ENCODE measurements at regions not wholly inside any gene's neighbourhood (a gene's known extent, or its start where the extent isn't known, plus 50 kb on each side); places are given as distances from the start of the nearest gene placed in this dataset.

DNA sequence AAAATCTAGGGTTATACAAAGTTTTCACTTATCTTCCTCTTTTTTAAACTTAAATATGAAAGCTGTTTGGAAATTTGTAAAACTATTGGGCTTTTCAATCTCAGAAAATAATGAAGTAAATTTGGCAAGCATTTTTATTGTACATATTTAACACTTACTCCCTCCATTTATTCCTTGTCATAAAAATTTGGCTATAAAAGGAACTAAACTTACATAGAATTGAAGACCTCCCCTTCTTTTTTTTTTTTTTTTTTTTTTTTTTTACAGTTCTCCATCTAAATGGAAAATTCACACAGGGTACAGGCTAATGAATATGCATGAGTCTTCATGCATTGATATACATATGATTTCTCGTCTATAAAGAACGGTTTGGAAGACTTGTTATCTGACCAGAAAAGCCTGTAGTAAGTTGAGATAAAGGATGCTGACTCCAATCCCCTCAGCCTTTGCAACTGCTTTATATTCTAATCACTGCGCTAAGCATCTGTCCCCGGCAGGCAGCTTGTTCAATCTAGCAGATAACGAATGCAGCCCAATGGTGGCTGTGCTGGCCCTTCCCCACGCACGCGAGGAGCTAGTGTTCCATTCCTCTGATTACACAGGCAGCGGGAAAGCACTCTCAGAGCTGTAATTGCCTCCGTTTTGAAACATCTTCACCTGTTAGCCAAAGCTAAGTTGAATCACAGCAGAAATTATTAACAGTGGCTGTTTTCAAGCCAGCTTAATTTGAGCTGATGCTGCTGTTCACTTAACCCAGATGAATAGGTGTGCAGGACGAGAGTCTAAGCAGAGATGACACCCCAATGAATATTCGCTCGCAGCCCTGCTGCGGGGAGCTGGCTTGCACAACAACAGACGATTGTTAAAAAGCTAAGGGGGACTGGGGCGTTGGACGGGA is 453.8 kb upstream of the ZNF608 start:
- DNase-seq (ENCODE audit: low read depth in 2 of 3, low spot score in 2 of 3): no peak

DNA sequence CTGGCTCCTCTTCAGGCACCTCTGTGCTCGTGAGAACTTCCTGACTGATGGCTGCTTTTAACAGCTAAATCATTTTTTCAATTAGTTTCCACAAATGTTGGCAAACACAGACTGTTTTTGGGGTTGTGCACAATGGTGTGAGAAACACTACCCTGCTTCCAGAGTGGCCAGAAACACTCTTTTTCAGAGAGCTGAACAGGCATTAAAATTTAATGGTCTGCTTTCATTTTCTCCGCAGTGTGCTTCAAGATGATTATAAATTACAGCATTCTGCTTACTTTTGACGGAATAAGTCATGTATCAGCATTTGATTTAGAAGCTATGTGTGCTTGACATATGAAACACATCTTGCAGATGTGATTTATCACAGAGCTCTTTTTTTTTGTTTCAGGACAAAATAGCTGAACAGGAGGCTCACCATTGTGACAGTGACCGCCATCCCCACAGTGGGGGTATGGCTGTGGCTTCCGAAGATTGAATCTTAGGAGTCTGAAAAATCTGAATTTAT is 454.5 kb upstream of the ZNF608 start:
- no peak for DNase-seq (ENCODE audit: low read depth in 2 of 3, low spot score in 2 of 3)

DNA sequence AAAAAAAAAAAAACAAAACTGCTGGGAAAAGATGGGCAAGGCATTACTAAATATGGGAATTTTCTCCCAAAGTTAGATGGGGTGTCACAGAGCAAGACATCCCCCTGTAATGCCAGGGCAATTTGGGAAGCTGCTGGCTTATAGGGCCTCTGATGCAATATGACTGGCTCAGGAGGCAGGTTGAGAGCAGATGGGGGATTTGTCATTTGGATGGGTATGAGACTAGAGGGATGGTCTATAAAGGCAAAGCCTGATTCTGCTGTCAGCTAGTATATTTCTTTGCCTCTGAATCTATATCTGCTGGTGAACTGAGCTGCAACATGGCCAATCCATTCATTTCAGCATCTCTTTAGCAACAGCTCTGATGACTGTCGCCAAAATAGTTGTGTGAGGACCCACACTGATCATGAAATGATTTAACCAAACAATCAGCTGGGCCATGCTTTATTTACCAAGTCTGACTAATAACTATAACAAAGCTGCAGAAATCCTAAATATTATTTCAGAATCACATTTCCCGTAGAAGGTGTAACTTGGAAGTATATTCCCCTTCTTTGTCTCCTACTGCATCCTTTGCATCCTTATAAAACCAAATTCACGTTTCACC is 455.1 kb upstream of the ZNF608 start:
- DNase-seq (ENCODE audit: low read depth in 2 of 3, low spot score in 2 of 3): no peak

DNA sequence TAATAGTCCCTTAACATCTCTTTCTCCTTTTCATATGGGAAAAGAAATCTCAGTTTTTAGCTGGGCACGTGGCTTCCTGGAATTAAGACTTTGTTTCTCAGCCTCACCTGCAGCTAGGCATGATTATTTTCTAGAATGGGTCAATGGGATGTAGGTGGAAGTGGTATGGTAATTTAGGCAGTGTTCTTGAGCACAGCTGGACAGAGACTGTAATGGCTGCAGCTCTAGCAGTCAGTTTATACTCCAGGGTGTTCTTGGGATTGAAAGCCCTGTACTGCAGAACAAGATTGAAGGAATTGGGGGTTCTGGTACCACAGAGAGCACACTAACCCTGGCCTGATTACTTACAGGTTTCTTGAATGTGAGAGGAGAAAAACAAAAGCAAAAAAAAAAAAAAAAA is 455.9 kb upstream of the ZNF608 start:
- no peak for DNase-seq (ENCODE audit: low read depth in 2 of 3, low spot score in 2 of 3)

DNA sequence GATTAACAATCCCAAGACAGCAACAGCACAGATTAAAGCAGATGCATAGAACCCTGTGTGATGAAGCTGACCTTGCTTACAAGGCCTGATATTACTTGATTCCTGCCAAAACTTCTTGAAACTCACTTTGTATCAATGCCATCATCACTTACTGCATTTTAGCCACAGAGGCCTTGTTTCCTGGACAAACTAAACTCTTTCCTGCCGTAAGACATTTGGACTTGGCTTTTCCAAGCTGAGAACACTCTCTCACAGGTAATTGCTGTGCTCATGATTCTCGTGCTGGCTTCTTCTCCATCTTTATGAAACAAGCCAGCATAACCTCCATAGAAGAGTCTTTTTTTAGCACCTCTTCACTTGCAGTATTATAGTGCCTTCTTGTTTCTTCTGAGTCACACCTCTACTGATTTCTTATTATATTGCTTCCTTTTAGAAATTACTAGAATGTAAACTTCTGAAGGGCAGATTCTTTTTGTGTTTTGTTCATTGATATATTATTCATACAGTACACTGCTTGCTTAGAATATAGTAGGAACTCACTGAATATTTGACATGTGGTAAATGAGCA is 456.5 kb upstream of the ZNF608 start:
- no peak for DNase-seq (ENCODE audit: low read depth in 2 of 3, low spot score in 2 of 3)

DNA sequence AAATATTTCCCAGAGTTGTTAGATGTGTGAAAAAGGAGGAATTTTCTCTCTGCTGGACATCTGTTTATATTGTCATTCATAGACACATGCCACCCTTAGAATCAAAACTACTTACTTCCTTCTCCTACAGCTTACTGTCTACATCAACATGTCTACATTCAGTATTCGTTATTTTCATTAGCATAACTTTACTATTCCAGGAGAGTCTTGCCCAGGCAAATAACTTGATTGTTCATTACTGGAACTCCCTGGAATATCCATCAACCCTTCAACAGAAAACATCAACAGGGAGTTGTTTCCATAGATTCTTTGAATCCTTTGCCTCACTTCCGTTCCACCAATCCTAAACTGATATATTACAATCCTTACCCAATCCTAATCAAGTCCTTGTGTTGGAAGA is 457.5 kb upstream of the ZNF608 start:
- DNase-seq (ENCODE audit: low read depth in 2 of 3, low spot score in 2 of 3): no peak

DNA sequence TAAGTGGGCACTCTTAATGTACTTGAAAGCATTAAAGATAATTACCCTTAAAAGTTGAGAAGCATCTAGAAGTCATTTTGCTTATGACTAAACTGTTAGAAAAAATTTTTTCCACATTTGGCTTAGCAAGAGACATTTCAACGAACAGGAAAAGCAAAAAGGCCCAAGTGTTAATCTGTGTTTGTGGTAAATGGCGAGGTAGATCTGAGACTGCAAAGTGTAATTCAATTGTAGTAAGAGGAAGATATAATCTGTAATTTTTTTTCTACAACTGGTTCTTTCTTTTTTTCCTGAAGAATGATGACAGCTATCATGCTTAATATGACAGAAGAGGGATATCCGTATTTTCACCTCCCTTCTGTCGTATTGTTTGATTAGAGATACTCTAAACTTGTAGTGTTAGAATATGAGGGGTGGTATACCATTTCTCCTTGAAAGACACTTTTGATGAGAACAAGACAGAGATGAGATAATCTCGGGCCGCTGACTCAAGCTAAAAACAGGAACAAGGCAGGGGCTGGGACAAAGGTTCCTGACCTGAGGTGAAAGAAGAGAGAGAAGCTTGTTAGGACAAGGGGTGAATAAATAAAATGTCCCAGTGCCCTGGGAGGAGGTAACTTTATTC is 459.3 kb upstream of the ZNF608 start:
- no peak for DNase-seq (ENCODE audit: low read depth in 2 of 3, low spot score in 2 of 3)

DNA sequence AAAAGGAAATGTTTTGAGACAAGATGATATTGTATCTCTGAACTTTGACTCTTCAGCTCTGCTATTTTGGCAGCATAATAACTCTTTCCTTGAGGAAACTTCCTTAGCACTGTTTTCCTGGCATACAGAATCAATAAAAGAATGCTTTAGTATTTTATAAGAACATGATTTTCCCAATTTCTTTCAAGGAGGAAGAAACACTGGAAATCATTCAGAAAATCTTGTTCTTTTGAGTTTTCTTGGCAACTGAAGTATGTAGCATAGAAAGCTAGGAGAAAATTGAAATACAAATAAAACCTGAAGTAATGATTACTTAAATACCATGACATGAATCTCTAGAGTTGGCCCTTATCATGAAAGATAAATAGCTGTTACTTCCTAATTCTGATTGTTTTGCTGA is 461.4 kb upstream of the ZNF608 start:
- no peak for DNase-seq (ENCODE audit: low read depth in 2 of 3, low spot score in 2 of 3)

DNA sequence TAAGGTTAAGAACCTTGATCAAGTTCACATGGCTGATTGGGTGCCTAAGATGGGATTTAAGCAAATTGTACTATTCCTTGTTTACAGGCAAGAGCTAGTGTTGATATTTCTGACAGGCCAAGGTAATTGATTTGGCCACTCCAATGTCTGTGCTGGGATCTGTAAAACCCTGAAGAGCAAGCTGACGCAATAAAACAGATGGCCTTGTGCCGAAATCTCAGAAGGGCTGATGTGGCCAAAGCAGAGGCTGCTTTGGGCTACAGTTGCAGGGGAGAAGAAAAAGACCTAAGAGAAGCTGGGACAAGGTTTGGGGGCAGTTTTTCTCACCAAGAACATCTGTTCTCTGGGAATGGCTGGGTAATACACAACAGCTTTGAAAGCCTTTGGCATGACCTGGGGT is 463.2 kb upstream of the ZNF608 start:
- DNase-seq (ENCODE audit: low read depth in 2 of 3, low spot score in 2 of 3): no peak

DNA sequence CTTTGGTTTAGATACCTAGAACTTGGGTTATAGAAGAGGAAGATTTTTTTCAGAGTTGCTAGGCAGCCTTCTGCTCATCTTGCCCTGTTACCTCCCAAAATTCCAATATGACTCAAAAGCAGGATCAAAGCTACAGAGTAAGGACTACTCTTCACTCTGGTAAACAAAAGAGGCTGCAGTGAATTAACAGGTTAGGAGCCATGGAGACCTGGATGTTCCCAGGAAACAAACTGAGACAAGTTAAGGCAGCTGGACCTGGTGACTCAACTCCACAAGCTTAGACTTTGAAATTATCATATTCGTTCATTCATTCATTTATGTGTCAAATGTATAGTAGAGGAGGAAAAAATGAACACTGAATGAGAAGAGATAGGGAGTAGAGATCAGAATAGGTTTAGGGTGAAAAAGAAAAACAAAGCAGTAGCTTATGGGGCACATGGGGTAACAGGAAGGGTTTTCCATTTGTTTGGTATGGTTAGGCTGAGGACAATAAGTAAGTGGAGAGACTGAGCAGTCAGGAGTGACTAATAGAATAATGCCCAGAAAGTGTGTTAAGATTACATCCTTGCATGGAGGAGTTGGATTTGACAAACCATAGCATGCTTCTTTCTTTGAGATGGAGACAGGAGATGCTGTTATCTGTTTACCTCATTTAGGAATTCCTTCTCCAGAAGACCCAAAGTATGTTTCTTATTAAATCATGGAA is 464.0 kb upstream of the ZNF608 start:
- no peak for DNase-seq (ENCODE audit: low read depth in 2 of 3, low spot score in 2 of 3)

DNA sequence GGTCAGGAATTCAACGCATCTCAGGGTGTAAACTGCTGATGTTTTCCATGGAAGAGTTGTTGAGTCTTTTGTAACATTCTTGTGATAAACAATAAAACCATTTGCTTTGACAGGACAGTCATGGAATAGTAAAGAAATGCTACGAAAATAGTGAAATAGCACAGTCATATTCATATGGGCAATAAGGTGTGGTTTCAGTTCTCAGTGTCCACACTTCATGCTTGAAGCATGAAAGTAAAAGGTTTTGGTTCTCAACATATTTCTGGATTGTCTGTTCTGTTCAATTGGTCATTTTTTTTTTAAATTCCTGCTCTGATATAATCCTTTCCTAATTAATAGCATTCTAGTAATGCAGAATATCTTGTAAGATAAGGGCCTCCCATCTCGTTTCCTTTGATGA is 467.6 kb upstream of the ZNF608 start:
- DNase-seq (ENCODE audit: low read depth in 2 of 3, low spot score in 2 of 3): no peak

DNA sequence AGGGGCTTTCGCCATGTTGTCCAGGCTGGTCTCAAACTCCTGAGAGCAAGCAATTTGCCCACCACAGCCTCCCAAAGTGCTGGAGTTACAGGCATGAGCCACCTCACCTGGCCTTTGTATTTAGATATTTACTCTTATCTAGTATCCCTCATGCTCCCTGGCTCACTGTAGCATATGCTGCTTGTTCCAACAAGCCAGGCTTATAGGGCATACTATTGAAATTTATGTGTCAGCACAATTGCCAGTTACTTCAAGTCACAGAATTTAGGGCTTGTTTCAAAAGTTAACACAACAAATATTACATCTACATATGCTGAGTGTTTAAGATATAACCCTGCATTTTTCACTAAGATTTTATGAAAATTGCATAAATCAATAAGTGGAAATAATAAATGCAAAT is 469.2 kb upstream of the ZNF608 start:
- DNase-seq (ENCODE audit: low read depth in 2 of 3, low spot score in 2 of 3): no peak

DNA sequence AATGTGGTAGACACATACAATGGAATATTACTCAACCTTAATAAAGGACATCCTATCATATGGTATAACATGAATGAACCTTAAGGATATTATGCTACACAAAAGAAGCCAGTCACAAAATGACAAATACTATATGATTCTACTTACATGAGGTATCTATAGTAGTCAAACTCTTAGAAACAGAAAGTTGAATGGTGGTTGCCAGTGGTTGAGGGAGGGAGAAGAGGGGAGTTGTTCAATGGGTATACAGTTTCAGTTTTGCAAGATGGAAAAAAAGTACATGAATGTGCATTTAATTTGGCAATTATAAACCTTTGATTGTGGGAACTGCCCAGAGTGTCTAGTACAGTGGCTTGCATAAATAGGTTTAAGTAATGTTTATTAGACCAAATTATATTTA is 473.3 kb upstream of the ZNF608 start:
- no peak for DNase-seq (ENCODE audit: low read depth in 2 of 3, low spot score in 2 of 3)

DNA sequence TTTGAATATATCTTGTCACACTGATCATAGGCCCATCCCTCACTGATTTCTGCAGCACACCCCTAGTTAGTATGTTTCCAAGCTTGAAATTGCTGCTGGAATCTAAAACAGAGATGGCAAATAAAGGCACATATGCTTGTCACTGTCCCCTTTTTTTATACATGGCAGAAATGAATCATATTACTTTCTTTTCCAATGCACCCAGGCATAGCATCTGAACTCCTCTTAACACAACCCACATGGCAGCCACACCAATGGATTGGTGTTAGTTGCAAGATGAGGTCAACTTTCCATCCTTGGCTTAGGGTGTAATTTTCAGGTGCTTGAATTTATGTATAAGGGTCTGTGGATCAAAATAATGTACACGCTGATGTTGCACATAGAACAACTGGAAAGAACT is 473.8 kb upstream of the ZNF608 start:
- DNase-seq (ENCODE audit: low read depth in 2 of 3, low spot score in 2 of 3): no peak

DNA sequence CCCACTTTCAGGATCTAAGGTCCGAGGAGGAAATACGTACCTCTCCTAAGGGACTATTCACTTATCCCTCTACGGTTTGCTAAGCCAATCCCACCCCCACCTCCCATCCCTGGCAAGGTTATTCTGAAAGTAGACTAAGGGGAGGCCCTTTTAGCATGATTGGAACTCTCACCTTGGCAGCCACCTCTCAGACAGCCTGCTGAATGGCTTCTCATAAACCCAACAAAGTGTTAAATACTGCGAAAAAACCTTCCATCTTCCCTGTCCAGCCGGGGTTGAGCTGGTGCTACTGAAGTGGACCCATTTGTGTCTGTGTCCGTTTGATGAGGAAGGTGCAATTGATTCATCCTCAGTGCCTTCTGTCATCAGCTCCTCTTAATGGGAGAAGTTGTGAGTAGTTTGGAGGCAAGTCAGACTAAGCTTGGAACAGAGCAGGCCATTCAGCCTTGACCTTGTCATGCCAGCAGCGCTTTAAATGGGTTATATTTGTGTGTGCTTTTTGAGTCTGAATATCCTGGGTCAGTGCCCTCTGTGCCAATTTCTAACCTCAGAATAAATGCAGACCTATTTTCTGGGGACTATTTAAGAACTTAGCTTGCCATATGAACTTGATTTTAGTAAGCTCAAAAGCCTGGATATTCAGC is 476.3 kb upstream of the ZNF608 start:
- DNase-seq (ENCODE audit: low read depth in 2 of 3, low spot score in 2 of 3): no peak

DNA sequence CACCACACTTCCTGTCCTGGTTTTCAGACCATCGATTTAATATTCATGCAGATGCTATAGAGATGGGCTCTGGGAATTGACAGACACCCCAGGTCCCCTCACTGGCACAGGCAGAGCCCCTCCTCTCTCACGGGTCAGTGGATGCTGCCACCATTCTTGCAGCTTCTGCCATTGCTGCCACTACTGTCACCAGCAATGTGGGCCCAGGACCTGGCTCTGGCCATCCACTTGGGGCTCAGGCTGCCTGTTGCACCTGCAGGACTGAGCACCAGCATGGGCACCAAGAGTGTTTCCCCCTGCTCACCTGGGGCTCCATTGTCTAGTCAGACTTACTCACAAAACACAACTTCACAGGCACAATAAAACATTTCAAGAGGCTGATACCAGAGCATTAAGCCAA is 479.0 kb upstream of the ZNF608 start:
- DNase-seq (ENCODE audit: low read depth in 2 of 3, low spot score in 2 of 3): no peak

DNA sequence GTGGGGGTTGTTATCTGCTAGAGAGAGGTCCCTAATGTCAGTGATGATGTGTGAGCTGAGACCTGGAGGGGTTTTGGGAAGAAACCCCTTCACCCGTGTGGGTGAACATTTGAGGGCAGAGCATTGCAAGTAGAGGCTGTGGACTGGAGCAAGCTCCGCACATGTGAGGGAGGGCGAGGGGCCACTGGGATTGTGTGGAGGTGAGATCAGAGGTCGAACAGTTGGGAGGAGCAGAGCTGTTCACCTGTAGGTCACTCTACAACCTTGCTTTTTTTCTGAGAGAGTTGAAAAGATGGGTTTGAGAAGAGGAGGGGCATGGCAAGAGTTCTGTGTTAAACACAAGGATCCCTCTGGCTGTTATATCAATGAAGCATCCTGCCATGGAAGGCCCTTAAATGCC is 480.4 kb upstream of the ZNF608 start:
- DNase-seq (ENCODE audit: low read depth in 2 of 3, low spot score in 2 of 3): no peak

DNA sequence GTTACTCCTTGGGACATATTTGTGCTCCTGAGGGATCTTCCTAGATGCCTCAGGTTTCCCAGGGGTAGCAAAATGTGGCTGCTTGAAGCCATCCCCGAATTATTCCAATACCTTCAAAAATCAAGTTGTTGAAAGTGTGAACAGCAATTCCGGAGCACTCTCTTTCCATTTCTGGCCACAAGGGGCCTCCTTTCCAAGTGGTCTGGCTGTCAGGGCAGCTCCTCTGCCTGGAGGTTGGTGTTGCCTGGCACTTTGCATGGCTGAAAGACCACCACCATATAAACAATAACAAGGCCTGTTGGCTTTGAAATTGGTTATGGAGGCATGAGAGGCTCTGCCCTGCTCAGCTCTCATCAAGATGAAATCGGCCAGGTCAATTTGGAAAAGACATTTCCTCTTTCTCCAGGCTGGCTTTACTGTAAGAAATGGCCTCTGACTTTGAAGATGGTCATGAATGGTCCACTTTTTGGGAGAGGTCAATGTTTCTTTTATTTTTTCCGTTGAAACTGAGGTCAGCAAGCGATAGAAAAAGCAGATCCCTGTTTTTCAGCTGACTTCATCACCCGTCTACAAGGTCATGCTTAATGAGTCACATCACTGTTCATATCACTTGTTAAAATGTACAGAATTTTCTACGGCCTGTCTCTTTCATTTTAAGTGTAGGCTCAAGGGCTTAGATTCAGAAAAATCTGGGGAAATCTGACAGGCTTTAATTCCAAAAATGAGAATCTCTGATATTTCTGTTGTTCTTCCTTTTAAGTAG is 481.1 kb upstream of the ZNF608 start:
- DNase-seq (ENCODE audit: low read depth in 2 of 3, low spot score in 2 of 3): no peak

DNA sequence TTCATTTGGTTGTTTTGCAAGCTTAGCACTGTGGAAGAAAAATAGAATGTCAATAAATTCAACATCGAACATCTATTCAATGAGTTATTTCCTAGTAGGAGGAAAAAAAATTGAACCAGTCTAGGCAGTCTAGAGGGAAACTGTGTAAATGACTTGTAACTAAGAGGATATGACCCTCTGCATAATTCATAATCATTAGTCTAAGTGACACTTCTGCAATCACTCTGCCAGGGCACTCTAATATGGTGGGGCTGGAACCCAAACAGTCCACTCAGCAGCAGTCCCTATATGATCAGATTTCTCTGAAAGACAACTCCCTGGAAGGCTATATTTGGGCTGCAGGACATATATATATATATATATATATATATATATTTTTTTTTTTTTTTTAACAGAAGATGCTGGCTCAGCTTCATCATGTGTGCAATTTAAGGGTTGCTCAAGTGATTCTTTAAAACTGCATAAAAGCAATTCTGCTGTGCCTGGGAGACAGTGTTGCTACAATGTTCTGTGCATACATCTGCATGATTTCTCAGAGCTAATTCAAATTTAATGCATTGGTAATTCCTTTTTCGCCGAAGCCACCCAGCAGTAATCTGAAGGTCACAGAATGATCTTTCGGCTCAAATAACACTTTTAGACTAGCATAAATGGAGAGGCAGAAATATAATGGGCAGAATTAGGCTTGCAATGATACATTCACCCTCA is 482.1 kb upstream of the ZNF608 start:
- DNase-seq (ENCODE audit: low read depth in 2 of 3, low spot score in 2 of 3): no peak
